PFSK-1 (cell line): ENCODE measurements at regions not wholly inside any gene's neighbourhood (a gene's known extent, or its start where the extent isn't known, plus 50 kb on each side); places are given as distances from the start of the nearest gene placed in this dataset.

Experiments
- FOXP2 ChIP-seq: optimal IDR thresholded peaks from 2 replicates; pipeline ENCODE3; 2011; ENCODE audit warnings: borderline replicate concordance, control low read depth, inconsistent platforms; ENCODE audit not compliant: insufficient read depth; ENCODE audit errors: extremely low read length, extremely low read depth
- POLR2AphosphoS5 ChIP-seq: IDR thresholded peaks from 2 replicates; pipeline ENCODE4 v1.6.1; 2012; ENCODE audit warnings: low read depth, mild to moderate bottlenecking, control low read depth, low read length, moderate library complexity
- REST ChIP-seq, 2 experiments: IDR thresholded peaks; 2 replicates each; pipeline versions ENCODE4 v1.6.1 to v1.8.0; 2011 to 2012; ENCODE audit warnings: low read depth in 2 of 2, low read length in 2 of 2, control low read depth in 1 of 2, inconsistent platforms in 1 of 2, mild to moderate bottlenecking in 1 of 2, moderate library complexity in 1 of 2; ENCODE audit not compliant: insufficient read depth in 1 of 2
- SIN3A ChIP-seq: IDR thresholded peaks from 2 replicates; pipeline ENCODE4 v1.6.1; 2012; ENCODE audit warnings: mild to moderate bottlenecking, low read length, moderate library complexity, borderline replicate concordance; ENCODE audit not compliant: insufficient read depth
- TAF1 ChIP-seq: IDR thresholded peaks from 2 replicates; pipeline ENCODE4 v1.6.1; 2012; ENCODE audit warnings: low read length, control low read depth, borderline replicate concordance; ENCODE audit not compliant: insufficient read depth

GRCh38 chr5:15014809-15015208 is 143.2 kb upstream of the ANKH start:
- no peak for TF ChIP-seq POLR2AphosphoS5
- TF ChIP-seq TAF1, result no peak
- no peak for TF ChIP-seq FOXP2
- TF ChIP-seq REST (IDR thresholded peaks at IDR 0.05; ENCODE audit: insufficient read depth in 1 of 2, low read depth in 2 of 2, low read length in 2 of 2), result no peak
- no peak for TF ChIP-seq SIN3A
